WTC11 (cell line): ENCODE measurements at regions not wholly inside any gene's neighbourhood (a gene's known extent, or its start where the extent isn't known, plus 50 kb on each side); places are given as distances from the start of the nearest gene placed in this dataset.

Source experiments
- CBFB ChIP-seq: sonication (generic); formaldehyde crosslinking; IDR thresholded peaks from 2 replicates; pipeline ENCODE4 v1.8.1; 2022; ENCODE audit warnings: mild to moderate bottlenecking, low read depth, missing genetic modification reagents
- CTCF ChIP-seq: fragments of 200-600 bp; IDR thresholded peaks from 2 replicates; pipeline ENCODE4 v1.8.0; 2022; ENCODE audit warnings: antibody characterized with exemption
- IRF2 ChIP-seq: sonication (generic); formaldehyde crosslinking; IDR thresholded peaks from 2 replicates; pipeline ENCODE4 v1.8.0; 2022; ENCODE audit warnings: low read depth, missing genetic modification reagents, borderline replicate concordance
- MLX ChIP-seq: sonication (generic); formaldehyde crosslinking; IDR thresholded peaks from 2 replicates; pipeline ENCODE4 v1.8.1; 2023; ENCODE audit warnings: mild to moderate bottlenecking, missing genetic modification reagents, moderate library complexity
- NFE2L1 ChIP-seq: sonication (generic); formaldehyde crosslinking; IDR thresholded peaks from 2 replicates; pipeline ENCODE4 v1.8.1; 2023; ENCODE audit warnings: missing genetic modification reagents
- PRDM15 ChIP-seq: sonication (generic); formaldehyde crosslinking; IDR thresholded peaks from 2 replicates; pipeline ENCODE4 v1.8.0; 2022; ENCODE audit warnings: missing genetic modification reagents
- PREB ChIP-seq: sonication (generic); formaldehyde crosslinking; IDR thresholded peaks from 2 replicates; pipeline ENCODE4 v1.8.1; 2022; ENCODE audit warnings: mild to moderate bottlenecking, missing genetic modification reagents, moderate library complexity, borderline replicate concordance
- TEAD4 ChIP-seq: sonication (generic); formaldehyde crosslinking; IDR thresholded peaks from 2 replicates; pipeline ENCODE4 v1.8.0; 2022; ENCODE audit warnings: mild to moderate bottlenecking, missing genetic modification reagents

GRCh38 chr6:163888030-163888819, 473.7 kb downstream of the QKI start:
- no peak for TF ChIP-seq NFE2L1 (CRISPR knock-in tag)
- TF ChIP-seq PRDM15 (CRISPR knock-in tag), result no peak
- no peak for TF ChIP-seq CBFB
- no peak for TF ChIP-seq IRF2
- TF ChIP-seq MLX (CRISPR knock-in tag), result no peak
- no peak for TF ChIP-seq TEAD4 (CRISPR knock-in tag)
- no peak for TF ChIP-seq PREB (CRISPR knock-in tag)
- no peak for TF ChIP-seq CTCF
